CD4-positive, alpha-beta T cell (primary cell): ENCODE measurements at regions not wholly inside any gene's neighbourhood (a gene's known extent, or its start where the extent isn't known, plus 50 kb on each side); places are given as distances from the start of the nearest gene placed in this dataset.
A peak's percentile ranks its signal among the peaks of the same experiment; 100 is the strongest.

Experiments used
- ATAC-seq: fragments of 200-7000 bp; cut with Tn5 transposase; one replicate; pipeline ENCODE4 v1.10.0; 2022; ENCODE audit warnings: mild to moderate bottlenecking; ENCODE audit not compliant: poor library complexity
- CTCF ChIA-PET: fragments of 350-600 bp; sonication (Branson Sonifier 250); formaldehyde crosslinking; loops from one replicate; lab custom pipeline; 2021; ENCODE audit warnings: antibody characterized with exemption, inconsistent platforms; lab: Charles Lee
- POLR2A ChIA-PET: fragments of 350-600 bp; sonication (Branson Sonifier 250); formaldehyde crosslinking; loops from one replicate; lab custom pipeline; 2021; ENCODE audit warnings: antibody characterized with exemption, inconsistent platforms; lab: Charles Lee
- DNase-seq, 14 experiments: peaks; one replicate each; pipeline ENCODE4 v3.0.0-alpha.2; 2013 to 2020; ENCODE audit warnings: mixed read lengths in 2 of 14
- H3K27ac ChIP-seq, 2 donors: one replicate each; pipeline versions ENCODE4 v1.5.1 to v1.7.0; 2013; ENCODE audit warnings: low read length in 2 of 2, low read depth in 1 of 2, mild to moderate bottlenecking in 1 of 2
- H3K27me3 ChIP-seq, 2 experiments: 1 replicate in 1 of 2; 2 replicates in 1 of 2; pipeline versions ENCODE4 v1.6.1 to v1.7.0; 2013; ENCODE audit warnings: low read length in 2 of 2, control low read depth in 1 of 2, mild to moderate bottlenecking in 1 of 2, moderate library complexity in 1 of 2; ENCODE audit not compliant: insufficient read depth in 2 of 2, control insufficient read depth in 1 of 2
- H3K36me3 ChIP-seq: one replicate; pipeline ENCODE4 v1.6.1; 2013; ENCODE audit warnings: low read length, control low read depth; ENCODE audit not compliant: insufficient read depth
- H3K4me1 ChIP-seq: one replicate; pipeline ENCODE4 v1.6.1; 2013; ENCODE audit warnings: low read length, control low read depth; ENCODE audit not compliant: insufficient read depth
- H3K4me3 ChIP-seq: one replicate; pipeline ENCODE4 v1.5.1; 2013; ENCODE audit warnings: mild to moderate bottlenecking, low read length, moderate library complexity
- H3K9me3 ChIP-seq, 2 experiments: 1 replicate in 1 of 2; 2 replicates in 1 of 2; pipeline versions ENCODE4 v1.6.1 to v1.7.0; 2013; ENCODE audit warnings: low read length in 2 of 2, mild to moderate bottlenecking in 2 of 2, control low read depth in 1 of 2, moderate library complexity in 1 of 2; ENCODE audit not compliant: control insufficient read depth in 1 of 2, insufficient read depth in 1 of 2
- H3K27ac Mint-ChIP-seq: one replicate; pipeline ENCODE4 v1.8.0; 2020; ENCODE audit warnings: mixed read lengths
- H3K27me3 Mint-ChIP-seq: one replicate; pipeline ENCODE4 v1.8.0; 2021; ENCODE audit warnings: mixed read lengths
- H3K36me3 Mint-ChIP-seq: one replicate; pipeline ENCODE4 v1.8.0; 2021; ENCODE audit warnings: low read depth, mixed read lengths
- H3K4me1 Mint-ChIP-seq: one replicate; pipeline ENCODE4 v1.8.0; 2021; ENCODE audit warnings: low read depth, mixed read lengths
- H3K4me3 Mint-ChIP-seq: one replicate; pipeline ENCODE4 v1.8.0; 2020; ENCODE audit warnings: mild to moderate bottlenecking, mixed read lengths
- H3K9me3 Mint-ChIP-seq: one replicate; pipeline ENCODE4 v1.8.0; 2020; ENCODE audit warnings: mixed read lengths
- intact Hi-C, 2 experiments: fragments of 100-400 bp; cut with DNase I in 1 of 2; cut with micrococcal nuclease in 1 of 2; formaldehyde crosslinking; loops; one replicate each; pipeline versions ENCODE4 v1.15.1 to v1.9.0; 2023 to 2025; cut with DNase I, micrococcal nuclease
- TF ChIP-seq, protein P1 (sequence below): fragments of 200-600 bp; IDR thresholded peaks from one replicate; pipeline ENCODE4 v1.8.0; 2022; ENCODE audit warnings: antibody characterized with exemption, mild to moderate bottlenecking

DNA sequence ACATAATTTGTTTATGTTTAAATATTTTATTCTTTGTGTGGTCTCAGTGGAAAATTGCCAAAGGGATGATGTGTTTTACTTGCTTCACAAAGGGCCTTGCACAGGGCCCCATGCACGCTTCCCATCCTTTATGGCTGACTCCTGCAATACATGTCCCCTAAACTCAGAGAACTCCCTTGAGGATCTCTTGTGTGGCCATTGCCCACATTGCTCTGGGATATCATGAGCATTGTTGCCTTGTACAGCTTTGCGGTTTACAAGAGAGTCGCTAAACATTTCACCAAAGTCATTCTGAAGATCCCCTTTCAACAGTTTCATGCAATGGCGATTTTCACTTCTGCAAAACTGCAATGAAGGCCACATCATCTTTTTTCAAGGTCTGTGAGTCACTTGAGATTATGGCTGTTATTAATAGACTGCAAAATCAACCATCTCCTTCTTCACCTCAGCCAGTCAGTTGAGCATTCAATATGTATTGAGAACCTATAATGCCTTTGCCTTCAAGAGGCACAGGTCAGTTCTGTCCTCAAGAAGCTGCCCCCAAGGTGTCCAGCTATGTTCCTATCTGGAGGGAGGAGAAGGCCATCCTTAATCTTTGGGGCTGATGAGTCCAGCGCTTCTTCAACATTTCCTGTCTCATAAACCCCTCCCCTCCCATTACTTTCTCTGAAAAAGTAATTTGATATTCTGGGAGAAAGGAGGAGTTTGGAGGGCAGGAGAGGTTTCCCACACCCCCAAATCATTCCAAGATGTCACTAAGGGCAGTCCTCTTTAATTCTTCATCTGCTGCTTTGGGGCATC is 108.1 kb downstream of the CCDC71L start:
- intact Hi-C loops = no loop called here
- DNase-seq = peak in 3 of 14 experiments; percentile 20 to 59 (median 51)
- Histone ChIP-seq H3K27ac (no peak overlapping the region), H3K4me3 (no peak overlapping the region), H3K36me3 (no peaks in the 10 kb centered on the region), H3K4me1 (no peaks in the 10 kb centered on the region), H3K27me3 (no peaks in the 10 kb centered on the region), H3K9me3 (no peaks in the 10 kb centered on the region)
- Mint-ChIP-seq H3K27me3 (no peaks in the 10 kb centered on the region), H3K4me1 (no peaks in the 10 kb centered on the region), H3K36me3 (no peaks in the 10 kb centered on the region), H3K9me3 (peaks cover 6% of the 10 kb centered on the region), H3K4me3 (no peak overlapping the region), H3K27ac (no peak overlapping the region)
- CTCF ChIA-PET = no interaction called here
- TF ChIP-seq, protein P1, sequence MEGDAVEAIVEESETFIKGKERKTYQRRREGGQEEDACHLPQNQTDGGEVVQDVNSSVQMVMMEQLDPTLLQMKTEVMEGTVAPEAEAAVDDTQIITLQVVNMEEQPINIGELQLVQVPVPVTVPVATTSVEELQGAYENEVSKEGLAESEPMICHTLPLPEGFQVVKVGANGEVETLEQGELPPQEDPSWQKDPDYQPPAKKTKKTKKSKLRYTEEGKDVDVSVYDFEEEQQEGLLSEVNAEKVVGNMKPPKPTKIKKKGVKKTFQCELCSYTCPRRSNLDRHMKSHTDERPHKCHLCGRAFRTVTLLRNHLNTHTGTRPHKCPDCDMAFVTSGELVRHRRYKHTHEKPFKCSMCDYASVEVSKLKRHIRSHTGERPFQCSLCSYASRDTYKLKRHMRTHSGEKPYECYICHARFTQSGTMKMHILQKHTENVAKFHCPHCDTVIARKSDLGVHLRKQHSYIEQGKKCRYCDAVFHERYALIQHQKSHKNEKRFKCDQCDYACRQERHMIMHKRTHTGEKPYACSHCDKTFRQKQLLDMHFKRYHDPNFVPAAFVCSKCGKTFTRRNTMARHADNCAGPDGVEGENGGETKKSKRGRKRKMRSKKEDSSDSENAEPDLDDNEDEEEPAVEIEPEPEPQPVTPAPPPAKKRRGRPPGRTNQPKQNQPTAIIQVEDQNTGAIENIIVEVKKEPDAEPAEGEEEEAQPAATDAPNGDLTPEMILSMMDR = no peak
- ATAC-seq = no peak
- POLR2A ChIA-PET = no interaction called here

DNA sequence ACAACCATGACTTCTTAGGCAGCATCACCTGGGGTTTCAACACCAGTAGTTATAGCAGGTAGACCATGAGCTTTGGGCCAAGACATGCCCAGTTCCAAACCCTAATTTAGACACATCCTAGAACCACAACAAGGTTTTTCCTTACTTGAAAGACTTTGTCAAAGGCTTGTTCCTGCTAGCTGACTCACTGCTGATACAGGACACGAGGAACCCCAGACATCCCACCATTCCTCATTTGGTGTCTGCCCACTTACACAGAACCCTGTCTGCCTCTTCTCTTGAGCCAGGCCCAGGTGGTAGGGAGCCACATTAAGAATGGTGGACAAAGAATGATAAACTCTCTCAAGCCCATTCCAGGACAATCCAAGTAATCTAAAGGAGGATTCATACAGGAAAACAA is 109.0 kb downstream of the CCDC71L start:
- H3K27ac ChIP-seq = no peak overlapping the region
- POLR2A ChIA-PET = no interaction called here
- H3K27me3 Mint-ChIP-seq = no peaks in the 10 kb centered on the region

DNA sequence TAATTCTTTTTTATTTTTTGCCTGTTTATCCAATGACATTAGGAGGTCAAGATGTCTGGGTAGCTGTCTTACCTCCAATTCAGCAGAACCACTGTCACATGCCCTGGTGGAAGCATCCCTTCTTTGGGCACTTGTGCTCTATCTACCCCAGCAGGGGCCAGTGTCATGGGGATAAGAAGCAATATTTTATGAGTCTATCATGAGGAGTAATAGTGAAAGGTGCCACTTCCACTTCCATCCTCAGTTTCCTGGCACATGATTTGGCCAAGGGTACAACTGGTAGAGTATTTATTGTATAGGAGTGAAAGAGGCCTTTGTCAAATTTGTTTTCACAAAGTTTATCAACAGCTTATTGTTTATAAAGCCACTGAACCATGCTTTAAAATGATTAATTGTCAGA is 112.5 kb downstream of the CCDC71L start:
- no peaks in the 10 kb centered on the region for H3K27me3 Mint-ChIP-seq
- no peak overlapping the region for H3K4me3 Mint-ChIP-seq
- H3K27ac Mint-ChIP-seq = no peak overlapping the region
- no peaks in the 10 kb centered on the region for H3K36me3 Mint-ChIP-seq
- no peaks in the 10 kb centered on the region for H3K4me1 ChIP-seq
- CTCF ChIA-PET = no interaction called here
- POLR2A ChIA-PET = no interaction called here
- ATAC-seq (no peak), DNase-seq (no peak)
- H3K4me3 ChIP-seq = no peak overlapping the region
- no peak overlapping the region for H3K27ac ChIP-seq
- no peaks in the 10 kb centered on the region for H3K9me3 ChIP-seq
- intact Hi-C loops = no loop called here
- H3K27me3 ChIP-seq = no peaks in the 10 kb centered on the region
- no peaks in the 10 kb centered on the region for H3K4me1 Mint-ChIP-seq
- no peaks in the 10 kb centered on the region for H3K36me3 ChIP-seq
- TF ChIP-seq, protein P1 = no peak
- no peaks in the 10 kb centered on the region for H3K9me3 Mint-ChIP-seq

More for the DNA sequence above, 109.0 kb downstream of the CCDC71L start:
- TF ChIP-seq, protein P1 = no peak
- H3K4me1 Mint-ChIP-seq = no peaks in the 10 kb centered on the region
- no peak overlapping the region for H3K4me3 Mint-ChIP-seq
- H3K27ac Mint-ChIP-seq = no peak overlapping the region
- intact Hi-C loops = no loop called here
- Histone ChIP-seq H3K4me3 (no peak overlapping the region), H3K36me3 (no peaks in the 10 kb centered on the region), H3K9me3 (no peaks in the 10 kb centered on the region), H3K27me3 (no peaks in the 10 kb centered on the region), H3K4me1 (no peaks in the 10 kb centered on the region)
- H3K9me3 Mint-ChIP-seq = peaks cover 6% of the 10 kb centered on the region
- H3K36me3 Mint-ChIP-seq = no peaks in the 10 kb centered on the region
- CTCF ChIA-PET = no interaction called here
- ATAC-seq = no peak
- DNase-seq = peak in 1 of 14 experiments; percentile 4
